Astrocyte of the spinal cord (primary cell): ENCODE measurements at regions not wholly inside any gene's neighbourhood (a gene's known extent, or its start where the extent isn't known, plus 50 kb on each side); places are given as distances from the start of the nearest gene placed in this dataset.
"Not testable (repeated sequence)": the region's sequence is repeated elsewhere in the genome, so short reads cannot be mapped to it uniquely, and the experiment has no call there.

Experiments used
- DNase-seq: peaks from one replicate; pipeline ENCODE4 v3.0.0; 2011; ENCODE audit warnings: low read depth, low spot score
- H3K4me3 ChIP-seq: 2 replicates; pipeline ENCODE4 v1.5.1; 2011; ENCODE audit warnings: low read depth, mild to moderate bottlenecking, low read length, moderate library complexity
- CTCF ChIP-seq: IDR thresholded peaks from 2 replicates; pipeline ENCODE4 v1.5.1; 2012; ENCODE audit warnings: low read depth, mild to moderate bottlenecking, low read length, inconsistent platforms
- in situ Hi-C: cut with HindIII; loops from 2 replicates; pipeline ENCODE4 v1.10.0; 2017; ENCODE audit warnings: low sequenced_read_pairs

- in situ Hi-C loops: no loop called here
- DNase-seq: no peak
- no peak overlapping the region for H3K4me3 ChIP-seq
- no peak for TF ChIP-seq CTCF
These were observed 148.4 kb upstream of the TOP1 start for GRCh38 chr20:40880063-40880728.

- in situ Hi-C loops: no loop called here
- H3K4me3 ChIP-seq: no peak overlapping the region
- no peak for DNase-seq
- TF ChIP-seq CTCF: no peak
These were observed 147.9 kb upstream of the TOP1 start for GRCh38 chr20:40880729-40881109.

- in situ Hi-C loops: no loop called here
- TF ChIP-seq CTCF: no peak
- H3K4me3 ChIP-seq: no peak overlapping the region
- no peak for DNase-seq
These were observed 146.5 kb upstream of the TOP1 start for GRCh38 chr20:40882152-40882551.

- in situ Hi-C loops: no loop called here
- TF ChIP-seq CTCF: no peak
- H3K4me3 ChIP-seq: no peak overlapping the region
- no peak for DNase-seq
These were observed 145.5 kb upstream of the TOP1 start for GRCh38 chr20:40883097-40883496.

- no peak for TF ChIP-seq CTCF
- H3K4me3 ChIP-seq: no peak overlapping the region
- no peak for DNase-seq
- in situ Hi-C loops: no loop called here
These were observed 141.5 kb upstream of the TOP1 start for GRCh38 chr20:40887105-40887504.

GRCh38 chr20:40889266-40889665 is 139.4 kb upstream of the TOP1 start:
- in situ Hi-C loops, H3K4me3 ChIP-seq: not testable (repeated sequence)
- peak; percentile 3 for DNase-seq

GRCh38 chr20:40890181-40890580 is 138.4 kb upstream of the TOP1 start:
- DNase-seq: no peak
- H3K4me3 ChIP-seq: no peak overlapping the region
- in situ Hi-C loops: no loop called here
- TF ChIP-seq CTCF: no peak
